Hypothalamus (tissue), 51 donors: ENCODE measurements at regions not wholly inside any gene's neighbourhood (a gene's known extent, or its start where the extent isn't known, plus 50 kb on each side); places are given as distances from the start of the nearest gene placed in this dataset.

Experiments used
- DNase-seq, 51 donors: peaks; one replicate each; lab custom pipeline; 2025; lab: John Stamatoyannopoulos, UW

DNA sequence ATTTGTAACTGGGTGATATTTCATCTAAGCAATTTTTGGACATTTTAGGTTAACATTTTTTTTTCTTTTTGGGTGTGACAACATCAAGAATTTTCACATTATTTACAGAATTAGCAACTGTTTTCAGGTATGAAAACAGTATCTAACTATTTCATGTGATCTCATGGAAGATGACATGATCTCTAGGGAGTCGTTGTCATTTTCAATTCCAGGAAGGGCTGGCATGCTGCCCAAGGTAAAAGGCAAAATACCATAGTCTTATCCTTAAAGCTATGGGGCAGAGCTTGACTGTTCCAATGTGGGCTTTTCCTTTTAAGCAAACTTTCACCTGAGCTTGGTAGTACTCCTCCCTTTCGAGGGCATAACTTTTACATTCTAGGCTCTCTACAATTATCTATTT, 443.7 kb downstream of the DSEL start:
- no peak for DNase-seq

DNA sequence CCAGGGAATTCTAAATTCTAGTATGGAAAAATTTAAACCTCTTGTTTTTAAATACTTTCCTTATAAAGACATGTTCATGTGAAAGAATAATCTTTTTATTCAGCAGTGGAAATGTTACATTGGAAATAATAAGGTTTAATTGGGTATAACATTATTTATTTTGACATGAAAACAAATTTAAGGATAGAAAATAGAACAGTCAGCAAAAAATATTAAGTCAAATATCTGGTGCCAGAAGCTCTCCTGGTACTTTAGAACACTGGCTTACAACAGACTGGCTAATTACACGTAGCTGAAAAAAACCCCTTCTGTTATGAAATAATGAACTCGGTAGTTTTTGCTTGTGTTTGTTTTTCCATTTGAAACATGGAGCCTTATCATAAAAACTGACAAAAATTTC, 447.9 kb downstream of the DSEL start:
- no peak for DNase-seq

DNA sequence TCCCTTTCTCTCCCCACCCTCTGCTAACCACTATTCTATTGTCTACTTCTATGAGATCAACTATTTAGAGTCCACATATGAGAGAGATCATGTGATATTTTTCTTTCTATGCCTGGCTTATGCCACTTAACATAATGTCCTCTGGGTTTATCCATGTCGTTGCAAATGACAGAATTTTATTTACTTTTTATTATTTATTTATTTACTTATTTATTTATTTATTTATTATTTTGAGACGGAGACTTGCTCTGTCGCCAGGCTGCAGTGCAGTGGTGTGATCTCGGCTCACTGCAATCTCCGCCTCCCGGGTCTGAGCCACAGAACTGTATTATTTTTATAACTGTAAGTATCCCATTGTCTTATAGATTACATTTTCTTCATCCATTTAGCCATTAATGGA, 443.4 kb upstream of the CDH19 start:
- DNase-seq: no peak

DNA sequence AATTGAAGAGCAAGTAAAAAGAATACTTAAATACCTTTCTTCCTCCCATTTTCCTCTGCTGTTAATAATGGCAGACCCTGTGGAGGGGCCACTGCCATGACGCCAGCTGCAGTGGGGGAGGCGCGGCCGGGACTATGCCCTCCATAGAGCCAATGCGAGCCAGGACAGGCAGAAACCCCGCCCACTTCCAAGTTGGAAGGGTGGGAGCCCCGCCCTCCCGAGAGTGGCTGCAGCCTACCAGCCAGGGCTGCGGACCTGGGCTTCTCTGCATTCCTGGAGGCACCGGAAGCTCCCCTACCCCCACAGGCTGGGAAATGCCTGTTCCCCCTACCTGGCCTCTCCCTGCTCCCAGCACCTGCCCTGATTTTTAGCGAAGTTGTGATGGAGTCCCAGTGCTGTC, 439.4 kb upstream of the CDH19 start:
- no peak for DNase-seq

DNA sequence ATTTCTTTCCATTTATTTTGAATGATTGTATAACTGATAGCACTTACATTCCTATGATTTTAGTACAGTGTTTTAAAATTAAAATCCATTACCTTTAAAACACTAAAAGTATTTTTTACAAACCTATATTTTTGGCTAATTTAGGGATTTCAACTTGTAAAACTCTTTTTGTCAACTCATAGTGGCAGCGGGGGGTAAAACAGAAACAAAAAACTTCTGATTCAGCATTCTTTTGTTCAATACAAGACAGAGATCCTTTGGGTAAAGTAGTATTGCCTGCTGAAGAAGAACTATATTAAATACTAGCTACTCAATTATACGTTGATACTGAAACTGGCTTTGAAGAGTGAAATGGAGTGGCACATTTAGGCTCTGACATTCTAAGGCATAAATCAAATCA, 437.4 kb upstream of the CDH19 start:
- no peak for DNase-seq

DNA sequence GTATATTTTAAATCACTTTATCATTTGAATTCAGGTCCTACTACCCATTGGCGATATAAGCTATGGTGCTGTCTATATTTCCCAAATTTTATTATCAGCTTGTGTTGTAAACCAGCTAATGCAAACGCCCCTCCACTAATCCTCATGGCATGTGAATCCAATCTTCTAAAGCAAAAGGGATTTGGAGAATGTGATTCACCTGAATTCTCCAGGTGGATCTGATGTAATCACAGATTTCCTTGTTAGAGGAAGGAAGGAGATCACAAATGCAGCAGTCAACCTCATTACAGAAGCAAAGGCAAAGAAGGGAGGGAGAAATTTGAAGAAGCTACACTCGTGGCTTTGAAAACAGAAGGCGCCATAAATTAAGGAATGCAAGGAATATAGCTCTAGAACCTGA, 431.1 kb upstream of the CDH19 start:
- DNase-seq: no peak

DNA sequence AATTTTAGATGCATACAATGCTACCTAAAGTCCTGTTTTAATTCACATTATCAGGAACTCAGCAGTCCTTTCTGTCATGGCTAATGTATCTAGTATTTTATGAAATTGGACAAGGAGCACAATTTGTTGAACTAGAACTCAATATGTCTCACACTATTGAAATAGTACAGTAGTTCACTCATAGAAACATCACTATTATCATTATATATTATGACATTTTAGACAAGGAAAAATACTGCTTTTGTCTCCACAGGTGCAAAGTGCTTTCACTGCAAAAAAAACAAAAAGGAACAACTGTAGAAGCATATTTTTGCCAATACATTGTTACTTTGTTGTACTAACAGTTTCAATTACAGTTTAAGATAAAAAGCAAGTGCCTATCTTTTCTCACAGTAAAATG, 419.2 kb upstream of the CDH19 start:
- DNase-seq: no peak

DNA sequence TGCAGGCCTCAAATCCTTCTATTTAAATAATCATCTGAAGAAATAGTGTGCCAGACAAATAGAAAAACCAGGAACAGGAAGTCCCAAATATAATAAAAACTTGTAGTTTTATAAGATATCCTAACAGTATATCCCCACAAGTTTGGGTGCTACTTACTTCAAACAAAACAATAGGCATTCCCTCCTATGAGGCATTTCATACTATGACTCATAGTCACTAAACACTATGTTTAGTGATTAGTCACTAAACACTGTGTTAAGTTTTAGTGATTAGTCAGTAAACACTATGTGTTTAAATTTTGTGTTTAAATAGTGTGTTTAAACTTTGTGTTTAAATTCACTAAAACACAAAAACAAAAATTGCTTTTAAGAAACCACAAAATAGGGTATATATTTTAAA, 407.0 kb upstream of the CDH19 start:
- DNase-seq: no peak

DNA sequence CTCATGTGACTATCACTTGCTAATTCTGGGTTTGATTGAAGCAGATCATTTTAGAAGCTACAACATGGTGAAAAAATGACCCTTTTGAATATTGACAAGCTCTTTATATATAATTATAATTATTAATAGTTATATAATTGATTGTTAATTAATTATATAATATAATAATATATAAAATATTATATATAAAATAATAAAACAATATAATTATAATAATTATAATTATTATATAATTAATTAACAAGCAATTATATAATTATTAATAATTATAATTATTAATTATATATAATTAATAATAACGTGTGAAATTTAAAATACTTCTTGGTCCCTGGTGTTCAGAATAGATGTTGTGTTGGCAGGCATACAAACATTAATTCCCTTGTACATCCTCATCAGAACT, 404.1 kb upstream of the CDH19 start:
- no peak for DNase-seq

DNA sequence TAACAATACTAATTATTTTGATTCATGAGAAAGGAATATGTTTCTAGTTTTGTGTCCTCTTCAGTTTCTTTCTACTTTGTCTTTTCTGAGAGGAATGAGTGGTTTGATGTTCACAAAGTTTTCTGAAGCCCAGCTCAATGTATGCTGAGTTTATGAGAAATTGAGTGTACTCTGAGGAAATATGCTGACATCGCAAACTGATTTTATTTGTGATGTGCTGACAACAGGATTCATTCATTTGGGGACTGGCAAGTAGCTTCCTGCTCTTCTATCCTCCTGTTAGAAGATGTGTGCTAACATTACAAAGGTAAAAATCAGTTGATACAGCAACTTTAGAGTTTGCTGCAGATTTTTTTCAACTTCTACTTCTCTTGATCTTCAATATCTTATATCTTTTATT, 403.2 kb upstream of the CDH19 start:
- no peak for DNase-seq

DNA sequence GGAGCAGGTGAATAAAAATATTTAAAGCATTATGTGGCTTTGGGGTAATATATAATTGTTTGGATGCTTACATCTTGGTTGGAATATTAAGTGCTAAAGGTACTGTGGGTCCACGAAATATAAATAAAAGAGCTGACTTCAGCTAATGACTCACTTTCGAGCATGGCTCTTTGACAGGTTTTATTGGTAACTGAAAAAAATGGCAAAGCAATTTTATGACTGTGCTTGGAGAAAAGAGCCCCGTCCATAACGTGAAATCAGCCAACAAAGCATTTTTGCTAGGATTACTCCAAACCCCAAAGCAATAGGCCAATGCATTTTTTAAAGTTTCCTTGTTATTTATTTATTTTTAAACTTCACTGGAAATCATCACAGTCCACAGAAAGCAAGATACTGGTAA, 397.2 kb upstream of the CDH19 start:
- no peak for DNase-seq

DNA sequence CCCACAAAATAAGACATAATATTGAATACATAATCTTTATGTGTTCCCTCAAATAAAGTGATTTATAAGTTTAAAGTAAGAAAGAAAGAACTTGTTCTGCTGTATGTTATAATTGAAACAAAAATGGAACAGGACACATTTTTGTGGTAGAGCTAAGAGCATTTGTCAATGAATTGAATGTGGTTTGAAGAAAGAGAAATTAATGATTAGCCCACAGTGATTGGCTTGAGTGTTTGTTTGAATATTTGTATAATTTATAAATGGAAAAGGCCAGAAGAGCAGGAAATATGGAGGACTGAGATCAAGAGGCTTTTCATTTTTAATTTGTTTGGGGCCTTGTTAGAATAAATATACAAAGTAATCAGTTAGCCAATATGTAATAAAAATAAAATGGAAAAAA, 395.1 kb upstream of the CDH19 start:
- no peak for DNase-seq

DNA sequence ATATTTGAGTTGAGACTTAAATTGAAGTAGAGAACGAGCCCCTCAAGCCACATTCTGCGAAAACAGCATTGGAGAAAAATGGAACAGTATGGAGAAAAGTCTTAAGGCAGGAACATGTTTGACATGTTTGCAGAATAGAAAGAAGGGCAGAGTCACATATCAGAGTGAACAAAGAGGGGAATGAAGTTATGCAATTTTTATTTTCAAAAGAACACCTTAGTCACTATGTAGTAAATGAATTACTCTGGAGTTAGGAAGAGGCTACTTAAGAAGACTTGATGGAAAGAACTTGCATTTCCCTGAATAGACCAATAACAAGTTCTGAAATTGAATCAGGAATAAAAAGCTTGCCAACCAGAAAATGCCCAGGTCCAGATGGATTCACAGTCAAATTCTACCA, 391.4 kb upstream of the CDH19 start:
- DNase-seq: no peak

DNA sequence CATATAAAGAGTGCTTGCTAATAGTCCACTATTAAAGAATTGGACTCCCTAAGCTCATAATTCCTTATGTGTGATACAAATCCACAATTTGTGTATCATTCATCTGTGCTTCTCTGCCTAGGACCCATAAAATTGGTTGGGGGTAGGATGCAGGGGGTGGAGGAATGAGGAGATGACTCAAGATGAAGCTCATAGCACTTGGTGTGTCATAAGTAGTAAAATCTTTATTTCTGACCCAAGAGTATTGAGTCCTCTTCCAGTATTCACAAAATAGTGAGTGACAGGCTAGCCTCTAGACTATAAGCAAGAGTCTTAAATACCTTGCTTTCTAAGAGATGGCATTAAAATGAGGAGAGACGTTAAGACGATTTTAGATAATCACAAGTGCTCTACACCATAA, 390.9 kb upstream of the CDH19 start:
- no peak for DNase-seq

DNA sequence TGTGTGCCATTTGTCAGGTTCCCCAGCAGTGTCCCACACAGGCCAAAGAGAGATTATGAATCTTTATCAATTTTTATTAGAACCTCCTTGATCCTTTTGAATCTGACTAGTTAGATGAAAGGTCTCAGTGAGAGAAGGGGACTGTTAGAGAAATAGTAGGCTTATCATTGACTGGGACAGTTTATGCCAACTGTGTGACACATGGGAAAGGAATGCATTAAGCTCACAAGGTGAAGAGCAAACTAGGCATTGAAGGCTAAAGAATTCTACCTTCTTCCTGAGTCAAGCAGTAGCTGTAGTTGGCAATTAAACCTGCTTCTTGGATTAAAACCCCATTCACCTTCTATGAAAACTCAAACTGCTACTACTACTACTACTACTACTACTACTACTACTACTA, 389.6 kb upstream of the CDH19 start:
- no peak for DNase-seq

DNA sequence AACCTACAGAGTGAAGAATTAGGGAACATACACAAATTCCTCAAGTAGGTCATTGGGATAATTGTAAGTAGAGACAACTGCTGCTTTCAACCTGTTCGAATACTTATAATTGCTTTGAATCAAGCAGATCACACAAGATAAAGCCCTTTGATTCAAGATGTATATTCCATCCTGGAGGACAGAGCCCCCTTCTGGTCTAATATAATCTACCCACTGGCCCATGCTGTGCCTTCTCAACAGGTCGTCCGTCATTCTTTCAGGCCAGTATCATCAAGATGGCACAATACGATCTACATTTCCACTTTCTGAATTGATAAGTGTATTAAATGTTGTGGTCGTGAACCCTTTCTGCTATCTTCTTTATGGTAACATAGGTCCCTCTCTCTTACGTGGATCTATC, 387.0 kb upstream of the CDH19 start:
- DNase-seq: no peak

DNA sequence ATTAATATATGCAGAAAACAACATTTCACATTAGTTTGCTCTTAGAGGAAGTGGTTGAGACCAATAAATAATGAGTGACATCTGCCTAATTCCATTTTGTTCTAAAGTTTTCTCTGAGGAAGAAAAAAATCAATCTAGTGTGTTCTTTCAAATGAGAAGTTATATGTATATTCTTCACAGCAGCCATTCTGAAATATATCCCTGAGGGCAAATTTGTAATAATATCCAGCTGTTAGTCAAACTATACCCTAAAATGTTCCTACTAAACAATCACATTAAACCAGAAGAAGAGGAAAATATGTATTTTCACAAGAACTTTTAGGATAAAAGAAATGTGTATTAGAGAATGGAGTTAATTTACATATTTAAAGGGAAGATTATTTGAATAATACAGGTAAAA, 375.1 kb upstream of the CDH19 start:
- DNase-seq: no peak

DNA sequence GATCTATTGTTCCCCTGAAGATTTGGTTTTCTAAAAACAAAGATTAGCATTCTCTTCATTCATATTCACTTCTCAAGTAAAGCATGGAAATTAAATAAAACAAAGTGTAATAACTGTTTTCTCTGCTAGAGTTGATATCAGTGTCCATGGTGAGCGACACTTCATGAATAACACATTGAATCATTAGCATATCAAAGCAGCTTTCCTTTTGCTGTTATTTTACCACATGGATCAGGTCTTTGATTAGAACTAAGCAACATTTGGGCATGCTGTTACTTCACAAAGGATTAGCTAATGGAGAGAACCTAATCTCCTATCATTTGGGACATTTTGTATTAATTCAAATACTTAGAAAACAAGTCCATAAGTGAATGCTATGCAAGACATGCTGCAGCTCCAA, 368.8 kb upstream of the CDH19 start:
- DNase-seq: no peak

DNA sequence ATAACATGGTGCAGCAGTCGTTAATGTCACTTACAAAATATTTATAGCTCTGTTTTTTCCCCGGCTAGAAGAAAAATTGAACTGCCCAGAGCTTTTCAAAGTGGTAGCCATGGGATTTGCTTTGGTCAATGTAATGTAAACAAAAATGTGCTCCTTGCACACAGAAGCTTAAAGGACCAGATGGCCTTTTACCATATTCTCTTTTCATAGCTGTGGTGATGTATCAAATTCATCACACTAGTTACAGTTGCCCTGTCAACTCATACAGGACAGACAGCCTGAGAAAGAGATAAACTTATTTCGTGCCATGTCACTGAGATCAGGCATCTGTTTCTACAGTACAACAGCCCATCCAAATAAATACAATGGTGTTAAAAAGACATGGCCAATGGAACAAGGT, 368.1 kb upstream of the CDH19 start:
- no peak for DNase-seq

DNA sequence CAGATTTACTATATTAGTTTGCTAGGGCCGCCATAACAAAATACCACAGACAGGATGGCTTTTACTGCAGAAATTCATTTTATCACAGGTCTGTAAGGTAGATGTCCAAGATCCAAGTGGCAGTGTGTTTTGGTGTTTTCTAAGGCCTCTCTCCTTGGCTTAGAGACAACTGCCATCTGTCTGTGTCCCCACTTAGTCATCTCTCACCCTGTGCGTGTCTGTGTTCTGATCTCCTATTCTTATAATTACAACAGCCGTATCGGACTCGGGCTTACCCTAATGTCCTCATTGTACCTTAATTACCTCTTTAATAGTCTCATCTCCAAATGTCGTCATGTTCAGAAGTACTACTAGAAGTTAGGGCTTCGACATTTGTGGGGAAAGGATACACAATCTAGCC, 362.3 kb upstream of the CDH19 start:
- DNase-seq: no peak

DNA sequence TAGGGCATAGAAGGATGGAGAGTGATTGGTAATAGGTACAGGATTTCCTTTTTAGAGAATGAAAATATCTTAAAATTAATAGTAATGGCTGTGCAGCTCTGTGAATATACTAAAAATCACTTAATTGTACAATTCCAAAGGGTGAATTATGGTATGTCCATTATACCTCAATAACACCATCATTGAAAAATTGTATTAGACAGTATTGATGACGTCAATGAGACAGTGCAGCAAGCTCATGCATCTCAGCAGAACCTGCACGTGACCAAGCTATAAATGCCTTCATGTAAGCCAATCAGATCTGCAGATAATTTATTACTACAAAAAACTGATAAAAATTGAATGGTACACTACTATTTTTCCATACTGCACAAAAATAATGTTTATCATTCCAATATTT, 354.4 kb upstream of the CDH19 start:
- DNase-seq: no peak

DNA sequence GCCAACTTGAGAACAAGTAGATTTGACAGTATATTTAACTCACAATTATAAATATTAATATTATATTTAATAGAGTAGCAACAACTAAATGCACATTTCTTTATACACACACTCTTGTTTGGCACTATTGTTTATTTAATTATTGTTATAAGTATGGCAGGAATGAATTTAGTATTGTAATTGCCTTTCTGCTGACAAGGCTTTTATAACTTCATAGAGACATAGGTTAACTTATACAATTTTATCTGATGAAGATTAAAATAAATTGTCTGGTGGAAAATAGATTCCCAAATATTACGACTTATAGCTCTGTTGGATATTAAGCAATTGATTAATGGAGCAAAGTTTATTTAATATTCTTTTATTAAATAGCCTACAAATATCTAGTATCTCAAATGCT, 347.9 kb upstream of the CDH19 start:
- DNase-seq: no peak

DNA sequence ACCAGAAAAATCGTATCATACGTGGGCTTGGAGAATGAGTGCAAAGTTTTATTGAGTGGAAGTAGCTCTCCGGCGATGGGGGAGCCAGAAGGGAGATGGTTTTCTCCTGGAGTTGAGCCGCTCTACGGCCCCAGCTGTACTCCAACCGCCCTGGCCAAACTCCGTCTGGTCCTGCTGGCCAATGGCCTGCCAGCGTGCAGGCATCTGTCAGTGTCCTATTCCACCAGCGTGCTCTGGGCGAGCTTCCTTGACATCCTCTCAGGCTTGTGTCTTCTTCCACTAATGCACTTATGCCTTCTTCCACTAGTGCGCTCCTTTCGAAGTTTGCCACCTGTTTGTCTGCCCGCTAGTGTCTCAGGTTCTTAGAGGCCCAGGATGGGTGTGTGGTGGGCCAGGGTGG, 345.5 kb upstream of the CDH19 start:
- DNase-seq: no peak

DNA sequence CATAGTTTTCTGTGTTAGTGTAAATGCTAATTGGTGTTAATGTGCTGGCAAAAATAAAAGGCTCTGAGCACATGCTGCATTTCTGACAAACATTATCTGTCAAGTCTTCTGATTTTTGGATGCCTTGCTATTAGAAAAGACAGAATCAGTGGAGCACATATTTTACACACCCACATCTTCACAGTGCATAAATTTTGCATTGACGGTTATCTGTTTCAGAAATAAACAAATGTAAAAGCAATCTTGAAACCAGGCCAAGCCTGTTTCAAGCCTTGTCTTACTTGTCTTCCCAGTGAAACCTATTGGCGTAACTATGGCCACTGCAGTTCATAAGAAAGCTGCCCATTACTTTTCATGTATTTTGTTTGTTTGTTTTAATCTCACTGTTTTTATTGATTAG, 333.7 kb upstream of the CDH19 start:
- DNase-seq: no peak
